ENCODE measurements at regions not wholly inside any gene's neighbourhood (a gene's known extent, or its start where the extent isn't known, plus 50 kb on each side); places are given as distances from the start of the nearest gene placed in this dataset.

- TF ChIP-seq CTCF (conservative IDR thresholded peaks at IDR 0.05; ENCODE audit: low read depth, low read length) = no peak
- no peak for TF ChIP-seq EZH2 (IDR thresholded peaks at IDR 0.05; ENCODE audit: low read length, unreplicated experiment)
Observed at GRCh38 chr14:30356438-30357202, 202.3 kb upstream of the G2E3 start.
